Fibroblast of mammary gland (primary cell): ENCODE measurements at regions not wholly inside any gene's neighbourhood (a gene's known extent, or its start where the extent isn't known, plus 50 kb on each side); places are given as distances from the start of the nearest gene placed in this dataset.

Experiments used
- DNase-seq: peaks from one replicate; pipeline ENCODE4 v3.0.0-alpha.2; 2010; ENCODE audit warnings: low read depth
- H3K4me3 ChIP-seq: 2 replicates; pipeline ENCODE4 v1.5.1; 2011; ENCODE audit warnings: low read depth, mild to moderate bottlenecking, low read length, moderate library complexity; ENCODE audit not compliant: control insufficient read depth
- CTCF ChIP-seq: conservative IDR thresholded peaks from 2 replicates; pipeline ENCODE4 v1.5.1; 2011; ENCODE audit warnings: low read depth, low read length, inconsistent platforms; ENCODE audit not compliant: control insufficient read depth, insufficient read depth

GRCh38 chr11:69934861-69935494 lies 115.8 kb upstream of the FGF3 start:
- no peak for DNase-seq
- no peak for TF ChIP-seq CTCF
- no peak overlapping the region for H3K4me3 ChIP-seq

- no peak overlapping the region for H3K4me3 ChIP-seq
- no peak for DNase-seq
- no peak for TF ChIP-seq CTCF
Measured at GRCh38 chr11:69935941-69936505, 116.8 kb upstream of the FGF3 start.

- no peak for DNase-seq
- TF ChIP-seq CTCF = no peak
- H3K4me3 ChIP-seq = no peak overlapping the region
Measured at GRCh38 chr11:69936771-69937170, 117.6 kb upstream of the FGF3 start.

GRCh38 chr11:69938206-69938605 lies 119.0 kb upstream of the FGF3 start:
- no peak for TF ChIP-seq CTCF
- DNase-seq = no peak
- no peak overlapping the region for H3K4me3 ChIP-seq

DNA sequence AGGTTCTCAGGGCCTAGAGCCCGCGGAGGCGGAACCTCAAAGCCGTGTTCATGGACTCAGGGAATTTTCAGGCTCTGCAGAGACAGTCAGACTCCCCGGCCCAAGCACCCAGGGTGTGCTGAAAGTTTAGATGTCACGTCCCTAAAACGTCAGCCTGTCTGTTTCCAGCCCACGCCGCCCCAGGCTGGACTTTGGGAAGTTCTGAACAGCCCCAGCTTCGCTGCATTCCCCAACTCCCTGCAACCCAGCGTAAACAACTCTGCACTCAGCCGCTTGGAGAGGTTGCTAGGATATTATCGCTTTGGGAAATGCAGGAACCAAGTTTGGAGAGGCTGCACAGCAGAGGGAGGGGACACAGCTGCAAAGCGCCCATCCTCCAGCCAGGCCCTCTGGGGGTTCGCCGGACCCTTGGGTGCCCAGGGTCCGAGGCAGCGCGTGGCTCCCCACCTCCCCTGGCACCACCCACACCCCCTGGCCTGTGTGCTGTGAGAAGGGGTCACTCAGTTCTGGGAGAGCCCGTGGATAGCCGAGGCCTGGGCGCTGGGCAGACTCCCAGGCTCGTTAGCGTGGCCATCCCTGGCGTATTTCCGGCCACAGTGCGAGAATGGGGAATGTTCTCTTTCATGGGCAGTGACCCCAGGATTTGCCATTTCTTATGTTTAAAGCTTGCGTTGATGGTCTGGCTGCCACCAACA lies 120.5 kb upstream of the FGF3 start:
- H3K4me3 ChIP-seq = no peak overlapping the region
- TF ChIP-seq CTCF = no peak
- no peak for DNase-seq

GRCh38 chr11:69940246-69940610 lies 121.0 kb upstream of the FGF3 start:
- H3K4me3 ChIP-seq = no peak overlapping the region
- DNase-seq = no peak
- TF ChIP-seq CTCF = no peak
